HT-29 (cell line): ENCODE measurements at regions not wholly inside any gene's neighbourhood (a gene's known extent, or its start where the extent isn't known, plus 50 kb on each side); places are given as distances from the start of the nearest gene placed in this dataset.

Experiments
- DNase-seq: peaks from one replicate; pipeline ENCODE4 v3.0.0-alpha.2; 2015; ENCODE audit warnings: low spot score

- DNase-seq, result no peak
Measured at GRCh38 chr9:27749838-27750237, 176.6 kb upstream of the C9orf72 start.

DNA sequence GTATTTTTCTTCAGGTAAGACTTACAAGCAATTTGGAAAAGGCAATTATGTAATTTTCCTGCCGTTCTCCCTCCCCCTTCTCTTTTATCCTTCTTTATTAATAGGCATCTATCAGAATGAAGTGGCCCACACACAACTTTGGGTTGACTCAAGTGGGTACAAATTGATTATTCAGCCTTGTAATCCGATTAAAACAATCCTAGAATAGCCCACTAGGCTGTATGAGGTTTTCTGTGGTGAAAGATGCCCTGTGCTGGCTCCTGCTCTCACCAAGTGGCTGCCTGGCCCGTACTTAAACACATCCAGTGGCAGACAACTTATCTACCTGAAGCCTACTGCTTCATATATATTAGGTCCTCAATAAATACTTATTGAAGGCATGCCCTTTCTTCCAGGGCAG lies 177.3 kb upstream of the C9orf72 start:
- no peak for DNase-seq

GRCh38 chr9:27752069-27752468 lies 178.8 kb upstream of the C9orf72 start:
- no peak for DNase-seq

DNA sequence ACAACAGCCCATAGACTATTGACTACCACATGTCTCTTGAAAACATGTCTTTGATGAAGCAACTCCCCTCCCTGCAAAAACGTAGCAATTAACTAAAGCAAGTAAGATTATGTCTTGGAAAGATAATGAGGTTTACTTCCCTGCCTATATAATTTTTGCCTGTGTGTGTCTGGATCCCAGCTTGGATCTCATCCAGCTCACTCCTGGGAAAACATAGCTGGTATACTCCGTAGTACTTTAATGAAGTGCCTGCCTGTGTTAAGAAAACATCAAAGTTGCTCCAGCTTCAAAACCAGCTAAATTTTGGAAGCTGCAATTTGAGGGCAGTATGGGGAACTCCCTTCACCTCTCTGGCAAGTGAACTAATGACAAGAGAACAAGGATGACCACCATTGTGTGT lies 182.6 kb upstream of the C9orf72 start:
- no peak for DNase-seq

DNA sequence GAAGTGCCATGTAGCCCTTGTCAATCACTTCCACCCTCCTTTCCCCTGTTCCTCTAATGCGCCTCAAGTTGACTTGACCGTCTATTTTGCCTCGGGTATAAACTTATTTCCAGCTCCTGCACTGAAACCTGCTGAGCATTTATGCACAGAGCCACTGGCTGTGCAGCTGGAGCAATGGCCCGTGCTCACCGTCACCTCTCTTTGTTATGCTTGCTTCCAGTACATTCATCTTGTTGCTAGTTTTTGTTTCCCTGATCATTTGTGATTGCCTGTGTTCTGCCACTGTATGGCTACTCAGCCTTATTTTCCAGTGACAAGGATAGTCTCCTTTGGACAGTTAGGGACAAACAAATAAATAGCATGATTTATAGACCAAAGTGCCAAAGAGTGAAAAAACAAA lies 183.1 kb upstream of the C9orf72 start:
- no peak for DNase-seq

DNA sequence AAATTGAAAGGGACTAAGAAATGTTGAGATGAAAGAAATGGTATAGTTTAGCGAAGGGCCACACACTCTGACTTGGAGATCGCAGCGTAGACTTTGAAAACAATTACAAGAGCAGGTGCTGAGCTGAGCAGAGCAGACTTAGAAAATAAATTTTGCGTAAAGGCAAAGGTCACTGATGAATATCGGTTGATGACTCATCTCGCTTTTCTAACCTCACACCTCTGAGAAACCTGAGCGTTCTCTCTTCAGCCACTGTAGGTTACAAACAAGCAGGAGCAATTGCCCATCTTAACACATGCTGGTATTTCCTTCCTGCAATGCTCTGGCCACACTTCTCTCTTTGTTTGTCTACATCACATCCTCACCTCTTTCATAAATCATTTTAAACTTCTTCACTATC lies 190.6 kb upstream of the C9orf72 start:
- DNase-seq, result peak; percentile 27

DNA sequence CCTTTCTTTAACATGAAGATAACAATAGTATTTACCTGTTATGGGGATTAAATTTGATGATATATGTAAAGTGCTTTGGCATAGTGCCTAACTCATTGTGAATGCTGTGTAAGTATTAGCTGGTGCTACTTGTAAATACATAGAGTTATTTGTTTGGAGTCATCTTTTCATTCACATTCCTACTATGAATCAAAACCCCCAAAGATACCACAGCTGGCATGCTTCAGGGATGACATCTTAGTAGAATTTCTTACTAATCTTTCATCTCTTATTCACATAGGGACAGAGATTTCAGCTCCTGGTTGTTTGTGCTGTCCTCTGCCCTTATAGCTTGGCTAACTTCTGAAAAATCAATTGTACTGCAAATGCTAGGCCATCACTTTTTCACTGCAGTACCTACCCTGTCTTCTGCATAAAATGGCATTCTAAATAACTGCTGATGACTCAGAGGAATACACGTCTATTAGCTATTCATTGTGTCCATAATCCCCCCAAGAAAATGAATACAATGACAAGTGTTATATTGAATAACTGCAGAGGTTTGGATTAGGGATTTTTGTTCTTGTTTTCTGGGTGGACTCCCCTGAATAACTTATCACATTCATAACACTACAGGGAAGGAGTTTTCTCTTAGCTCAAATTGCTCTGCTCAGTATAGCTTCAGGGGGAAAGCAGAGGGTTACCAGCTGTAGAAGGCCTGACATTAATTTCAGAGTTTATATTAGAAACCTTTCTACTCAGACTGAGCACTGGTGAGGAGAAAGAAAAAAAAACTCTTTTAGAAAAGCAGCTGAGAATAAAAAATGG lies 192.2 kb upstream of the C9orf72 start:
- no peak for DNase-seq

DNA sequence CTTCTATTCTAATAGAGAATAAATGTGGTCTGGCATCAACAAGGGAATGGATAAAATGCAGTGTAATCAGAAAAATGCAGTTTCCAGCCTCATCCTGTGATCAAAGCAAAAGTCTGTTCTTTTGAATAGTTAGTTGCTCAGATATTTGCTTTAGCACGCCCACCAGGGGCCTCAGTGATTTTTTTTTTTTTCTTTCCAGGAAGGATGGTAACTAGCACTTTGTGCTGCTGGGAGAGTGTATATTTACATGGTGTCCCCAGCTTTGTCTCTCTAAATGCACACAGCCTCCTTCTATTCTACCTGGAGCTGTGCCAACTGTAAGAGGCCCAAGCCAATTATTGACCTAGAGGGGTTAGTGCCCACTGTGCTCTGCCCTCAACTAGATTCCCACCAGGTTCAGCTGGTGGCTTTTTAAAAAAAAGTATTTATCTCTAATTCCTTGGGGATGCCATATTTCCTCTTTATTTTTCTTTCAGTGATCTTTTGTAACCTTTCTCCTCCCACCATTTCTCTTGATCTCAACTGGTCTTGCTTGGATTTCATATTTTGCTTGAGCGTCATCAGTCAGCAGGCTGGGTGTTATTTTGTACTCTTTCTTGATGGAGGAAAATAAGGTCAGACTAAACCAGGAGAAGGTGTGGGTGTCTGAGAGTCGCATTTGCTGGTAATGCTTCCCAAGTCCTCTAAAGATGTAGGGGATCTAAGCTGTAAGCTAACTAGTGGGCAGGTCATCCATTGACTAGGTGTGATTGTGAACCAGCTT lies 193.0 kb upstream of the C9orf72 start:
- no peak for DNase-seq

DNA sequence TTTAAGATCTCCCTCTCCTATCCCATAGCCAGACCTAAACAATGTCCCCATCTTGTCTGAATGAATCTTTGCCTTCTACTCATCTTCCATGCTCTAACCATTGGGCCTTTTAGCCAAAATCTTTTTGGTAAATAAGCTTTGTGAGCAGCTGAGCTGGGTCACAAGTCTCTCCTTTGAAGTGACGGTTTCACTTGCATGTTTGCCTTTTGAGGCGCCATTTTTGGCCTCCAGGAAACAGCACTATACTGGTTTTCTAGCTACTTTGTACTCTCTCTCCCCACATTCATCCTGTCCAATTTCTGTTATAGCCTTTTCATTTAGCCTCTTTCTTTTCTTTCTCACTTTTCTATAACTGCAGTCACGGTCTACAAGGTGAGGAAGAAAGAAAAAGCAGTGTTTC lies 195.5 kb upstream of the C9orf72 start:
- DNase-seq, result no peak

DNA sequence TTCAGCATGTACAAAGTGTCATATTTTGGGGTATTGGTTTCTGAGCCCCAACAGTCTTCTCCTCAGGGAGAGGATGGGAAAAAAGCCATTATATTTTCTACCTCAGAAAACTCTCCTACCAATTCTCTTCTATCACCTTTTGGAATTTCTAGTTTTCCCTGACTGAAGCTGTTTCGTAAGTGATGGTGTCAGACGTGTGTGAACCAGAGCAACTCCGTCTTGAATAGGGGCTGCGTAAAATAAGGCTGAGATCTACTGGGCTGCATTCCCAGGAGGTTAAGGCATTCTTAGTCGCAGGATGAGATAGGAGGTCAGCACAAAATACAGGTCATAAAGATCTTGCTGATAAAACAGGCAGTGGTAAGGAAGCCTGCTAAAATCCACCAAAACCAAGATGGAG lies 197.3 kb upstream of the C9orf72 start:
- no peak for DNase-seq

DNA sequence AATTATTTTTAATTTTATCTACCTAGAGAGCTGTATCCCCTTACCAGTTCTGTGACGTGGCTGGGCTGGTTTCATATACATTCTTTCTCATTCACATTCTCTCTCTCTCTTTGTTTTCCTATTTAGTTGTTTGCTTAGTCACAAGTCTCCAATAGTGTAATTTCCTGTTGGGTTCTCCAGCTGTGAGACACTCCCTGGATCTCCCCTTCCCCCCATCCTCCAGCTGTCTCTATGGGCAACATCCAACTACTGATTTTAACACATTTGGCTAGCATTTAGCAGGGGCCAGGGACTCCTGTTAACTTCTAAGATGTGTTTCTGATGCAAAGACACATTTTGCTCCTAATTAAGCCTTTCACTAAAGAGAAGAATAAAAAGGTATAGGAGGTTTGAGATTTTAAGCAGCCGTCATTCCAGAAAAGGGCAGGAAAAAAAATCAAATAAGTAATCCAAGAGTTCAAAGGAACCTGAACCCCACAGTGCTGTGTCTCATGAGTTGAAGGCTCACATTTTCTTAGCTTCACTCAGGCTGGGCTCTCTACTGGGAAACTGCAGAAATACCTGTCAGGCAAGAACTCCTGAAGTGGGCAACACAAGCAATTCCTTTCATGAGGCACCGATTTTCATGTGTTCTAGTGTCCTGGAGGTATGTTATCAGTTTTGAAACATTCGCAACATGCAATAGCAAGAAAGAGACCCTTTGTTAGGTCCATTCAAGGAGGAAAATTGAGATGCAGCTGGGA lies 198.7 kb upstream of the C9orf72 start:
- DNase-seq, result no peak

GRCh38 chr9:27784847-27785713 lies 211.8 kb upstream of the C9orf72 start:
- no peak for DNase-seq

DNA sequence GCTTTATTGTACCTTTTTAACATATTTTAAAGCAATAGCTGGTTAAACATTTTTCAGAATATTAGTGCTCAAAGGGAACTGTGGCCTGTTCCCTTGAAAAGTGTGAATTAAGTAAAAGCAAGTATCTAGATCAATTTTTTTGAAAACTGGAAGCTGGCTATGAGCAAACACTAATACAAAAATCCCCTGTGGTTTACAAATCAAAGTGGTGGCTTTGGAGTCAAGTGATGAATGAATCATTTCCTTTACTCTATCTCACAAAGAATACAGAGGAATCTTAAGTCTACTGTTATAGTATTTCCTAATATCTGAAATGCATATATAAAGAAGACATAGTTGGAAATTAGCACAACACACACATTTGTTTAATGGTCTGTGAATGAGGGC lies 212.4 kb upstream of the C9orf72 start:
- no peak for DNase-seq

DNA sequence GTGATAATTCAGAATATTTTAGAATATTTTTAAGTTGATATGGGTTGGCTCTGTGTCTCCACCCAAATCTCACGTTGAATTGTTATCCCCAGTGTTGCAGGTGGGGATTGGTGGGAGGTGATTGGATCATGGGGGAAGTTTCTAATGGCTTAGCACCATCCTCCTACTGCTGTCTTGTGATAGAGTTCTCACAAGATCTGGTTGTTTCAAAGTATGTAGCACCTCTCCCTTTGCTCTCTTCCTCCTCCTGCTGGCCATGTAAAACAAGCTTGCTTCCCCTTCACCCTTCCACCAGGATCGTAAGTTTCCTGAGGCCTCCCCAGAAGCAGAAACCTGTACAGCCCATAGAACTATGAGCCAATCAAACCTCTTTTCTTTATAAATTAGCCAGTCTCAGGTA lies 214.6 kb upstream of the C9orf72 start:
- no peak for DNase-seq

- no peak for DNase-seq
Measured at GRCh38 chr9:27791311-27791710, 218.0 kb upstream of the C9orf72 start.

GRCh38 chr9:27792971-27793689 lies 219.8 kb upstream of the C9orf72 start:
- DNase-seq, result no peak

DNA sequence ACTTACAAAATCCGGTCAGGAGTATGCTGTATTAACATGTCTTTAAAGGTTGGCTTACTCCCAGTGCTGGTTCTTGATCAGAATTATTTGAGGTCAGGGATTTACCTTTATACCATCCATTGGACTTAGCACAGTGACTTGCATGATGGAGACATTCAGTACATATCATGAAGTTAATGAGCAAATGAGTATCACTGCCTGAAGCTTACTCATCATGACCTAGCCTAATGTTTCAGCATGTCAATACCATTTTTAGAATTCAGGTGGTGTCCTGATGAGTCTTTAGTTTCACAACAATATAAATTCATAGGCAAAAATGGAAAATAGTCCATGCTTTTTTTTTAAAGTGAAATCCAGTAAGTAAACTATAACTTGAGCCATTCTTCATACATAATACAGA lies 226.0 kb upstream of the C9orf72 start:
- no peak for DNase-seq

GRCh38 chr9:27800159-27800558 lies 226.9 kb upstream of the C9orf72 start:
- DNase-seq, result no peak

- no peak for DNase-seq
Measured at GRCh38 chr9:27800692-27801370, 227.6 kb upstream of the C9orf72 start.

- no peak for DNase-seq
Measured at GRCh38 chr9:27801545-27801944, 228.3 kb upstream of the C9orf72 start.
